GM23338 (cell line): ENCODE measurements at regions not wholly inside any gene's neighbourhood (a gene's known extent, or its start where the extent isn't known, plus 50 kb on each side); places are given as distances from the start of the nearest gene placed in this dataset.

Experiments used
- ATAC-seq: fragments of 200-7000 bp; cut with Tn5 transposase; 3 replicates; pipeline ENCODE4 v1.9.1; 2020
- DNase-seq: peaks from one replicate; pipeline ENCODE4 v3.0.0-alpha.2; 2015; ENCODE audit warnings: low spot score
- H2AFZ ChIP-seq: fragments of 200-600 bp; sonication (generic); 2 replicates; pipeline ENCODE4 v1.8.0; 2016; ENCODE audit warnings: antibody characterized with exemption, mild to moderate bottlenecking, moderate library complexity
- H3F3A ChIP-seq: fragments of 200-600 bp; sonication (generic); replicated peaks from 2 replicates; pipeline ENCODE4 v1.8.0; 2017; ENCODE audit warnings: antibody characterized with exemption, mixed run types, low read depth
- H3K27ac ChIP-seq: fragments of 200-600 bp; sonication (generic); 2 replicates; pipeline ENCODE4 v1.6.1; 2016; ENCODE audit warnings: low read depth
- H3K27me3 ChIP-seq: fragments of 200-600 bp; sonication (generic); 2 replicates; pipeline ENCODE4 v1.8.0; 2016; ENCODE audit warnings: mild to moderate bottlenecking, mixed run types, moderate library complexity; ENCODE audit not compliant: insufficient read depth
- H3K36me3 ChIP-seq: fragments of 200-600 bp; sonication (generic); 2 replicates; pipeline ENCODE4 v1.8.0; 2016; ENCODE audit warnings: mild to moderate bottlenecking; ENCODE audit not compliant: insufficient read depth
- H3K4me1 ChIP-seq: fragments of 200-600 bp; sonication (generic); 2 replicates; pipeline ENCODE4 v1.8.0; 2016; ENCODE audit warnings: mild to moderate bottlenecking, moderate library complexity; ENCODE audit not compliant: insufficient read depth
- H3K4me2 ChIP-seq: fragments of 200-600 bp; sonication (generic); 2 replicates; pipeline ENCODE4 v1.7.1; 2017; ENCODE audit warnings: mixed run types
- H3K4me3 ChIP-seq: fragments of 200-600 bp; sonication (generic); 2 replicates; pipeline ENCODE4 v1.6.1; 2016; ENCODE audit warnings: mixed run types
- H3K79me2 ChIP-seq: fragments of 200-600 bp; sonication (generic); replicated peaks from 2 replicates; pipeline ENCODE4 v1.8.0; 2017; ENCODE audit warnings: mild to moderate bottlenecking; ENCODE audit not compliant: insufficient read depth
- H3K9me2 ChIP-seq: fragments of 200-600 bp; sonication (generic); 2 replicates; pipeline ENCODE4 v1.8.0; 2017; ENCODE audit not compliant: insufficient read depth
- H4K20me1 ChIP-seq: fragments of 200-600 bp; sonication (generic); replicated peaks from 2 replicates; pipeline ENCODE4 v1.8.0; 2017; ENCODE audit warnings: mild to moderate bottlenecking; ENCODE audit not compliant: insufficient read depth
- H3K27ac Mint-ChIP-seq: 2 replicates; pipeline ENCODE4 v1.8.0; 2020; ENCODE audit warnings: inconsistent platforms, mild to moderate bottlenecking, moderate library complexity, mixed read lengths
- H3K27me3 Mint-ChIP-seq: 3 replicates; pipeline ENCODE4 v1.8.0; 2022; ENCODE audit warnings: low read depth, mild to moderate bottlenecking, moderate library complexity, mixed read lengths, inconsistent platforms; ENCODE audit not compliant: insufficient read depth, poor library complexity
- H3K36me3 Mint-ChIP-seq: 3 replicates; pipeline ENCODE4 v1.8.0; 2021; ENCODE audit warnings: low read depth, mild to moderate bottlenecking, inconsistent platforms, moderate library complexity, mixed read lengths
- H3K4me1 Mint-ChIP-seq: 3 replicates; pipeline ENCODE4 v1.8.0; 2020; ENCODE audit warnings: mild to moderate bottlenecking, inconsistent platforms, mixed read lengths
- H3K4me3 Mint-ChIP-seq: 3 replicates; pipeline ENCODE4 v1.8.0; 2021; ENCODE audit warnings: moderate library complexity, mild to moderate bottlenecking, inconsistent platforms, mixed read lengths
- H3K9me3 Mint-ChIP-seq: 3 replicates; pipeline ENCODE4 v1.8.0; 2020; ENCODE audit warnings: moderate library complexity, mild to moderate bottlenecking, inconsistent platforms, mixed read lengths
- CREB1 ChIP-seq: fragments of 250-450 bp; sonication (Bioruptor Pico); IDR thresholded peaks from 2 replicates; pipeline ENCODE4 v1.5.0; 2020; ENCODE audit warnings: low read depth, mild to moderate bottlenecking, moderate library complexity
- ETS1 ChIP-seq: IDR thresholded peaks from 2 replicates; pipeline ENCODE4 v1.6.1; 2016; ENCODE audit warnings: antibody characterized with exemption
- EZH2 ChIP-seq: fragments of 200-600 bp; sonication (generic); IDR thresholded peaks from one replicate; pipeline ENCODE4 v1.8.0; 2017; ENCODE audit warnings: antibody characterized with exemption, mild to moderate bottlenecking, low read depth; ENCODE audit not compliant: unreplicated experiment
- EZH2phosphoT487 ChIP-seq: fragments of 200-600 bp; sonication (generic); IDR thresholded peaks from one replicate; pipeline ENCODE4 v1.8.1; 2018; ENCODE audit warnings: antibody characterized with exemption; ENCODE audit not compliant: unreplicated experiment
- JUNB ChIP-seq: IDR thresholded peaks from one replicate; pipeline ENCODE4 v1.6.1; 2016; ENCODE audit warnings: antibody characterized with exemption; ENCODE audit not compliant: unreplicated experiment
- NANOG ChIP-seq: IDR thresholded peaks from 2 replicates; pipeline ENCODE4 v1.6.1; 2016; ENCODE audit warnings: antibody characterized with exemption, borderline replicate concordance
- POLR2AphosphoS5 ChIP-seq: IDR thresholded peaks from 2 replicates; pipeline ENCODE4 v1.6.1; 2016; ENCODE audit warnings: antibody characterized with exemption, low read depth
- REST ChIP-seq: IDR thresholded peaks from one replicate; pipeline ENCODE4 v1.6.1; 2018; ENCODE audit warnings: antibody characterized with exemption; ENCODE audit not compliant: unreplicated experiment
- STAT1 ChIP-seq: IDR thresholded peaks from one replicate; pipeline ENCODE4 v1.6.1; 2016; ENCODE audit warnings: antibody characterized with exemption; ENCODE audit not compliant: unreplicated experiment
- ZNF114 ChIP-seq: fragments of 250-450 bp; sonication (Bioruptor Pico); IDR thresholded peaks from 2 replicates; pipeline ENCODE4 v1.5.0; 2020; ENCODE audit warnings: mild to moderate bottlenecking, moderate library complexity
- ZNF331 ChIP-seq: fragments of 250-450 bp; sonication (Bioruptor Pico); IDR thresholded peaks from 2 replicates; pipeline ENCODE4 v1.5.0; 2020; ENCODE audit warnings: low read depth, mild to moderate bottlenecking, moderate library complexity
- ZNF462 ChIP-seq: fragments of 250-450 bp; sonication (Bioruptor Pico); IDR thresholded peaks from 2 replicates; pipeline ENCODE4 v1.5.0; 2020; ENCODE audit warnings: mild to moderate bottlenecking, moderate library complexity
- TF ChIP-seq, protein P1 (sequence below), 2 experiments: fragments of 200-600 bp in 1 of 2; sonication (generic) in 1 of 2; conservative IDR thresholded peaks; 2 replicates each; pipeline versions ENCODE4 v1.5.1 to v1.6.1; 2016 to 2017; ENCODE audit warnings: antibody characterized with exemption in 2 of 2, low read depth in 2 of 2, mild to moderate bottlenecking in 2 of 2, moderate library complexity in 1 of 2

- H3K36me3 Mint-ChIP-seq, result no peaks in the 10 kb centered on the region
- no peak overlapping the region for H3K27ac Mint-ChIP-seq
- no peaks in the 10 kb centered on the region for H3K27me3 ChIP-seq
- no peaks in the 10 kb centered on the region for H3K4me1 ChIP-seq
- TF ChIP-seq REST, result no peak
- no peak for TF ChIP-seq JUNB
- TF ChIP-seq, protein P1, sequence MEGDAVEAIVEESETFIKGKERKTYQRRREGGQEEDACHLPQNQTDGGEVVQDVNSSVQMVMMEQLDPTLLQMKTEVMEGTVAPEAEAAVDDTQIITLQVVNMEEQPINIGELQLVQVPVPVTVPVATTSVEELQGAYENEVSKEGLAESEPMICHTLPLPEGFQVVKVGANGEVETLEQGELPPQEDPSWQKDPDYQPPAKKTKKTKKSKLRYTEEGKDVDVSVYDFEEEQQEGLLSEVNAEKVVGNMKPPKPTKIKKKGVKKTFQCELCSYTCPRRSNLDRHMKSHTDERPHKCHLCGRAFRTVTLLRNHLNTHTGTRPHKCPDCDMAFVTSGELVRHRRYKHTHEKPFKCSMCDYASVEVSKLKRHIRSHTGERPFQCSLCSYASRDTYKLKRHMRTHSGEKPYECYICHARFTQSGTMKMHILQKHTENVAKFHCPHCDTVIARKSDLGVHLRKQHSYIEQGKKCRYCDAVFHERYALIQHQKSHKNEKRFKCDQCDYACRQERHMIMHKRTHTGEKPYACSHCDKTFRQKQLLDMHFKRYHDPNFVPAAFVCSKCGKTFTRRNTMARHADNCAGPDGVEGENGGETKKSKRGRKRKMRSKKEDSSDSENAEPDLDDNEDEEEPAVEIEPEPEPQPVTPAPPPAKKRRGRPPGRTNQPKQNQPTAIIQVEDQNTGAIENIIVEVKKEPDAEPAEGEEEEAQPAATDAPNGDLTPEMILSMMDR (conservative IDR thresholded peaks at IDR 0.05; ENCODE audit: low read depth in 2 of 2), result no peak
- TF ChIP-seq ZNF114 (CRISPR knock-in tag), result no peak
- no peak for TF ChIP-seq POLR2AphosphoS5
- no peak for TF ChIP-seq EZH2
- no peak for TF ChIP-seq CREB1 (CRISPR knock-in tag)
- TF ChIP-seq ETS1, result no peak
- no peak for TF ChIP-seq STAT1
- TF ChIP-seq NANOG, result no peak
- no peak for TF ChIP-seq ZNF331 (CRISPR knock-in tag)
- no peak for TF ChIP-seq EZH2phosphoT487
- TF ChIP-seq ZNF462 (CRISPR knock-in tag), result no peak
- H3K4me2 ChIP-seq, result no peak overlapping the region
- H3K27me3 Mint-ChIP-seq, result peaks cover 4% of the 10 kb centered on the region
- H3K9me2 ChIP-seq, result no peaks in the 10 kb centered on the region
- H2AFZ ChIP-seq, result no peak overlapping the region
- no peaks in the 10 kb centered on the region for H3K36me3 ChIP-seq
- H3K4me3 ChIP-seq, result no peak overlapping the region
- H3K79me2 ChIP-seq, result no peaks in the 10 kb centered on the region
- no peaks in the 10 kb centered on the region for H4K20me1 ChIP-seq
- H3K27ac ChIP-seq, result no peak overlapping the region
- no peaks in the 10 kb centered on the region for H3F3A ChIP-seq
- H3K4me1 Mint-ChIP-seq, result no peaks in the 10 kb centered on the region
- H3K9me3 Mint-ChIP-seq, result no peaks in the 10 kb centered on the region
- no peak for ATAC-seq
- no peak for DNase-seq
- no peak overlapping the region for H3K4me3 Mint-ChIP-seq
Observed at GRCh38 chr16:66287926-66288325, 78.6 kb upstream of the CDH5 start.
